GM12878 (cell line): ENCODE measurements at regions not wholly inside any gene's neighbourhood (a gene's known extent, or its start where the extent isn't known, plus 50 kb on each side); places are given as distances from the start of the nearest gene placed in this dataset.
"Not testable (repeated sequence)": the region's sequence is repeated elsewhere in the genome, so short reads cannot be mapped to it uniquely, and the experiment has no call there.

Experiments
- ATAC-seq: fragments of 200-7000 bp; cut with Tn5 transposase; 3 replicates; pipeline ENCODE4 v1.9.1; 2020; ENCODE audit warnings: mild to moderate bottlenecking, moderate library complexity
- BruUV-seq: library from RNA; stranded (reverse); fragments of 400-500 nt; replicated peaks from 2 replicates; lab custom pipeline; 2021; lab: Mats Ljungman, UMichigan
- CTCF ChIA-PET: fragments of 300-600 bp; sonication (Branson Sonifier 250); formaldehyde crosslinking; extraction: SDS; loops from one replicate; lab custom pipeline; 2021; ENCODE audit warnings: inconsistent platforms; lab: Yijun Ruan, JAX
- POLR2A ChIA-PET: fragments of 350-600 bp; formaldehyde crosslinking; extraction: SDS; loops from one replicate; lab custom pipeline; 2021; ENCODE audit warnings: inconsistent platforms; lab: Charles Lee
- RAD21 ChIA-PET: fragments of 300-600 bp; sonication (Branson Sonifier 250); formaldehyde crosslinking; loops from one replicate; lab custom pipeline; 2023; ENCODE audit warnings: antibody characterized with exemption; ENCODE audit not compliant: unreplicated experiment; lab: Charles Lee
- SMC1A ChIA-PET: fragments of 300-600 bp; sonication (Branson Sonifier 250); formaldehyde crosslinking; loops from one replicate; lab custom pipeline; 2023; ENCODE audit not compliant: unreplicated experiment, uncharacterized antibody; lab: Charles Lee
- DNase-seq: peaks from one replicate; pipeline ENCODE4 v3.0.0-alpha.2; 2011; ENCODE audit warnings: low read depth, low spot score
- FAIRE-seq: peaks from 3 replicates; lab custom pipeline; 2011; peaks lifted over from hg19 to GRCh38; lab: Jason Lieb, UNC
- H2AFZ ChIP-seq: 2 replicates; pipeline ENCODE4 v1.6.0; 2011; ENCODE audit warnings: low read depth, low read length, control low read depth; ENCODE audit not compliant: control insufficient read depth
- H3K27ac ChIP-seq: 2 replicates; pipeline ENCODE4 v1.5.1; 2011; ENCODE audit warnings: control low read depth; ENCODE audit not compliant: control insufficient read depth, insufficient read depth
- H3K27me3 ChIP-seq, 2 experiments: replicated peaks in 1 of 2; 2 replicates each; pipeline versions ENCODE4 v1.6.0 to v1.6.1; 2011; ENCODE audit warnings: low read length in 1 of 2; ENCODE audit not compliant: control insufficient read depth in 2 of 2, insufficient read depth in 2 of 2
- H3K36me3 ChIP-seq, 2 experiments: 2 replicates each; pipeline ENCODE4 v1.5.1; 2011; ENCODE audit warnings: low read length in 1 of 2; ENCODE audit not compliant: control insufficient read depth in 2 of 2, insufficient read depth in 2 of 2
- H3K4me1 ChIP-seq: 2 replicates; pipeline ENCODE4 v1.6.1; 2011; ENCODE audit warnings: mild to moderate bottlenecking, low read length, moderate library complexity, mixed read lengths; ENCODE audit not compliant: control insufficient read depth, insufficient read depth
- H3K4me2 ChIP-seq: 2 replicates; pipeline ENCODE4 v1.6.0; 2011; ENCODE audit warnings: control low read depth; ENCODE audit not compliant: control insufficient read depth, insufficient read depth
- H3K4me3 ChIP-seq: fragments of 200-600 bp; sonication (generic); 2 replicates; pipeline ENCODE4 v1.5.1; 2016
- H3K79me2 ChIP-seq: 2 replicates; pipeline ENCODE4 v1.6.0; 2011; ENCODE audit warnings: low read length; ENCODE audit not compliant: control insufficient read depth, insufficient read depth
- H3K9ac ChIP-seq: 2 replicates; pipeline ENCODE4 v1.8.0; 2011; ENCODE audit warnings: low read length, control low read depth, mixed read lengths; ENCODE audit not compliant: control insufficient read depth, insufficient read depth
- H3K9me3 ChIP-seq: replicated peaks from 3 replicates; pipeline ENCODE4 v1.5.1; 2011; ENCODE audit warnings: mild to moderate bottlenecking, low read length; ENCODE audit not compliant: control insufficient read depth, insufficient read depth
- H4K20me1 ChIP-seq: 2 replicates; pipeline ENCODE4 v1.6.0; 2011; ENCODE audit not compliant: control insufficient read depth, insufficient read depth
- WGBS: methylation state at CpG from one replicate; pipeline ENCODE4 v1.1.6; 2016; ENCODE audit warnings: low lambda C conversion rate; ENCODE audit not compliant: insufficient replicate concordance, insufficient coverage; ENCODE audit errors: missing lambda C conversion rate; 5-methylcytosine and 5-hydroxymethylcytosine counted together
- in situ Hi-C: fragments of 300-500 bp; cut with MboI; formaldehyde crosslinking; loops from 9 replicates; pipeline ENCODE4 v1.14.3; 2018; ENCODE audit warnings: mixed read lengths
- intact Hi-C: fragments of 100-400 bp; cut with micrococcal nuclease; formaldehyde crosslinking; loops from one replicate; pipeline ENCODE4 v1.14.2; 2022; ENCODE audit not compliant: unreplicated experiment
- TF ChIP-seq, protein P1 (sequence below): fragments of 450-650 bp; IDR thresholded peaks from 2 replicates; pipeline ENCODE4 v1.6.1; 2016; ENCODE audit warnings: mild to moderate bottlenecking

DNA sequence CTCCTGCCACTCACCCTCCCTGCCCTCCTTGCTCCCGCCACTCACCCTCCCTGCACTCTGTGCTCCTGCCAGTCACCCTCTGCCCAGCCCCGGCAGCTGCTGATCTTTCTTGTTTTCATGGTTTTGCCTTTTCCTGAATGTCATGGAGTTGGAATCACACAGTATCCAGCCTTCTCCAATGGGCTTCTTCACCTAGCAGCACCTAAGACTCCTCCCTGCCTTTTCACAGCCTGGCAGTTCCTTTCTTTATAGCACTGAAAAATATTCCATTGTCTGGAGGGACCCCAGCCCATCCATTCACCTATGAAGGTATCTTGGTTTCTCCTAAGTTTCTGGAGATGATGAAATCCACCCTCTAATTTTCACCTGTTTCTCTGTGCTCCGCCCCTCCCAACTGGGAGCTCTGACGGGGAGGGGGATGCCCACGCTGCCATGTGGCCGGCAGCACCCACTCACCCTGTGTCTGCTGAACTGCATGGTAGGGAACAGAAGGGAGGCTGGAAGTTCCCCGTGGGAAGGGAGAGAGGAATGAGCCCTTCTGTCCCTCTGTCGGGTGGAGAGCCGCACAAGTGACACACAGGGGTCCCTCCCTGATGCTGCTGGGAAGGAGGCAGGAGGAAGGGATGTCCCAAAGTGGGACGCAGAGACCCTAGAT lies 144.9 kb upstream of the ZNF469 start:
- ATAC-seq, DNase-seq, H3K9ac ChIP-seq, BruUV-seq, FAIRE-seq, H3K79me2 ChIP-seq, in situ Hi-C loops, H3K27ac ChIP-seq, H3K27me3 ChIP-seq, H4K20me1 ChIP-seq, H2AFZ ChIP-seq, H3K36me3 ChIP-seq, H3K4me3 ChIP-seq, CTCF ChIA-PET, SMC1A ChIA-PET, RAD21 ChIA-PET, POLR2A ChIA-PET, intact Hi-C loops, H3K4me1 ChIP-seq, H3K9me3 ChIP-seq, H3K4me2 ChIP-seq: not testable (repeated sequence)
- WGBS: 35% methylated on average over 8 of the region's 10 CpGs

DNA sequence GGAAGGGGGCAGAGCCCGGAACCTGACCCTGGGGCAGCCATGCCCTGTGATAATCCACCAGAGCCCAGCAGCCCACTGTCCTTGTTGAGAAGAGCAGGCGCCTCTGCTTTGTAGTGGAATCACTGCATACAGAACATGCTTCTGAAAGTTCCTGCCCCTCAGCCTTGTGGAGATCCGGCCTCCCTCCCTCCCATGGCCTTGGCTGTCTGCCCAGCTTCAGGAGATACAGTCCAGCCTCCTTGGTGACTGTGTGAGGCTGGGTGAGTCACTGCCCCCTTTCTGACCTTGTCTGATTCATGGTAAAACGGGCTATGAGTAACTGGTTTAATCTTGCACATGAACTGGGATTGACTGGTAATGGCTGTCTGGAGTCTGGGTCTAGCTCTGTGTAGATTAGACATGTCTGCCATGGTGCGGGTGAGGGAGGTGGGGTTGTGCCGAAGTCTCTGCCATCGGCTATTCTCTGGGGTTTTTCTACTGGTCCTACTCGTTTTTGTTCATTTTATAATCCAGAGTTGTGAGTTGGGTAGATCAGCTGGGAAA lies 144.0 kb upstream of the ZNF469 start:
- H3K36me3 ChIP-seq, H3K27me3 ChIP-seq, H3K4me2 ChIP-seq, H3K79me2 ChIP-seq, DNase-seq, CTCF ChIA-PET, H3K27ac ChIP-seq, BruUV-seq, H3K4me1 ChIP-seq, RAD21 ChIA-PET, H3K9me3 ChIP-seq, H3K4me3 ChIP-seq, intact Hi-C loops, H3K9ac ChIP-seq, POLR2A ChIA-PET, in situ Hi-C loops, H4K20me1 ChIP-seq, H2AFZ ChIP-seq, SMC1A ChIA-PET: not testable (repeated sequence)
- ATAC-seq (peak; percentile 70), FAIRE-seq (peak; percentile 76)
- TF ChIP-seq, protein P1, sequence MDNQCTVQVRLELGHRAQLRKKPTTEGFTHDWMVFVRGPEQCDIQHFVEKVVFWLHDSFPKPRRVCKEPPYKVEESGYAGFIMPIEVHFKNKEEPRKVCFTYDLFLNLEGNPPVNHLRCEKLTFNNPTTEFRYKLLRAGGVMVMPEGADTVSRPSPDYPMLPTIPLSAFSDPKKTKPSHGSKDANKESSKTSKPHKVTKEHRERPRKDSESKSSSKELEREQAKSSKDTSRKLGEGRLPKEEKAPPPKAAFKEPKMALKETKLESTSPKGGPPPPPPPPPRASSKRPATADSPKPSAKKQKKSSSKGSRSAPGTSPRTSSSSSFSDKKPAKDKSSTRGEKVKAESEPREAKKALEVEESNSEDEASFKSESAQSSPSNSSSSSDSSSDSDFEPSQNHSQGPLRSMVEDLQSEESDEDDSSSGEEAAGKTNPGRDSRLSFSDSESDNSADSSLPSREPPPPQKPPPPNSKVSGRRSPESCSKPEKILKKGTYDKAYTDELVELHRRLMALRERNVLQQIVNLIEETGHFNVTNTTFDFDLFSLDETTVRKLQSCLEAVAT: peak; percentile 41; the same call in 1 of the 2 replicates
- 19% methylated on average over 6 of the region's 8 CpGs for WGBS
